OCI-LY7 (cell line): ENCODE measurements at regions not wholly inside any gene's neighbourhood (a gene's known extent, or its start where the extent isn't known, plus 50 kb on each side); places are given as distances from the start of the nearest gene placed in this dataset.
A peak's percentile ranks its signal among the peaks of the same experiment; 100 is the strongest.

Experiments used
- BruUV-seq: library from RNA; stranded (reverse); fragments of 400-500 nt; replicated peaks from 2 replicates; lab custom pipeline; 2021; lab: Mats Ljungman, UMichigan
- CTCF ChIA-PET: fragments of 300-600 bp; sonication (Branson Sonifier 250); formaldehyde crosslinking; loops from one replicate; lab custom pipeline; 2022; ENCODE audit warnings: antibody characterized with exemption; ENCODE audit not compliant: unreplicated experiment; lab: Charles Lee
- POLR2A ChIA-PET: fragments of 300-600 bp; sonication (Branson Sonifier 250); formaldehyde crosslinking; loops from one replicate; lab custom pipeline; 2022; ENCODE audit warnings: antibody characterized with exemption; lab: Charles Lee
- DNase-seq: peaks from one replicate; pipeline ENCODE4 v3.0.0-alpha.2; 2015; ENCODE audit warnings: low spot score
- H2AFZ ChIP-seq: fragments of 200-600 bp; sonication (generic), shearing (Covaris generic); 2 replicates; pipeline ENCODE4 v1.6.1; 2014; ENCODE audit warnings: mild to moderate bottlenecking, antibody characterized with exemption, low read length, moderate library complexity
- H3K27ac ChIP-seq: fragments of 200-600 bp; sonication (generic); 2 replicates; pipeline ENCODE4 v1.5.1; 2014; ENCODE audit warnings: mixed run types, low read depth, mild to moderate bottlenecking, moderate library complexity, low read length, inconsistent platforms; ENCODE audit not compliant: poor library complexity, severe bottlenecking
- H3K36me3 ChIP-seq: fragments of 200-600 bp; sonication (generic); 2 replicates; pipeline ENCODE4 v1.6.1; 2014; ENCODE audit warnings: mild to moderate bottlenecking, antibody characterized with exemption, low read length, moderate library complexity, mixed read lengths; ENCODE audit not compliant: insufficient read depth
- H3K4me1 ChIP-seq: fragments of 200-600 bp; sonication (generic); 2 replicates; pipeline ENCODE4 v1.5.1; 2014; ENCODE audit warnings: mild to moderate bottlenecking, low read length; ENCODE audit not compliant: insufficient read depth, poor library complexity, severe bottlenecking
- H3K4me2 ChIP-seq: fragments of 200-600 bp; sonication (generic); 2 replicates; pipeline ENCODE4 v1.6.1; 2014; ENCODE audit warnings: mild to moderate bottlenecking, low read length
- H3K4me3 ChIP-seq: fragments of 200-600 bp; sonication (generic); 2 replicates; pipeline ENCODE4 v1.5.1; 2014; ENCODE audit warnings: mild to moderate bottlenecking, low read depth, low read length; ENCODE audit not compliant: poor library complexity, severe bottlenecking
- H3K79me2 ChIP-seq: fragments of 200-600 bp; sonication (generic); 2 replicates; pipeline ENCODE4 v1.6.1; 2016; ENCODE audit warnings: low read depth, mild to moderate bottlenecking, low read length, moderate library complexity, mixed read lengths; ENCODE audit not compliant: insufficient read depth
- H3K9me2 ChIP-seq: fragments of 200-600 bp; sonication (generic); 2 replicates; pipeline ENCODE4 v1.6.1; 2016; ENCODE audit warnings: mild to moderate bottlenecking, low read length, mixed read lengths; ENCODE audit not compliant: insufficient read depth
- H3K9me3 ChIP-seq: fragments of 200-600 bp; sonication (generic); 2 replicates; pipeline ENCODE4 v1.6.1; 2014; ENCODE audit warnings: mild to moderate bottlenecking, mixed run types, low read length, mixed read lengths
- H4K20me1 ChIP-seq: fragments of 200-600 bp; sonication (generic); 2 replicates; pipeline ENCODE4 v1.6.1; 2014; ENCODE audit warnings: mild to moderate bottlenecking, antibody characterized with exemption, low read length, moderate library complexity, mixed read lengths; ENCODE audit not compliant: insufficient read depth
- CTCF ChIP-seq: fragments of 200-600 bp; sonication (generic); conservative IDR thresholded peaks from 2 replicates; pipeline ENCODE4 v1.5.1; 2014; ENCODE audit warnings: mild to moderate bottlenecking, antibody characterized with exemption, low read length, moderate library complexity, mixed read lengths
- EZH2phosphoT487 ChIP-seq: fragments of 200-600 bp; sonication (generic); IDR thresholded peaks from 2 replicates; pipeline ENCODE4 v1.6.1; 2018; ENCODE audit warnings: low read depth, borderline replicate concordance, mild to moderate bottlenecking, mixed run types, antibody characterized with exemption, low read length, moderate library complexity, mixed read lengths
- intact Hi-C: fragments of 100-400 bp; cut with micrococcal nuclease; formaldehyde crosslinking; loops from one replicate; pipeline ENCODE4 v1.10.0; 2022; ENCODE audit not compliant: unreplicated experiment

GRCh38 chr6:144339859-144340452, 54.8 kb downstream of the UTRN start:
- Histone ChIP-seq H3K4me3 (no peak overlapping the region), H3K4me2 (no peak overlapping the region), H3K79me2 (no peaks in the 10 kb centered on the region), H4K20me1 (no peaks in the 10 kb centered on the region), H3K9me2 (no peaks in the 10 kb centered on the region), H2AFZ (no peak overlapping the region), H3K4me1 (peaks cover 61% of the 10 kb centered on the region), H3K36me3 (no peaks in the 10 kb centered on the region), H3K9me3 (no peaks in the 10 kb centered on the region), H3K27ac (no peak overlapping the region)
- BruUV-seq: no TSS peak
- DNase-seq: no peak
- intact Hi-C loops: loop anchor here (5.0 to 10.0 kb wide), 4 partner anchors 123 to 885 kb away; partner anchors contain the start of genes ADAT2, PEX3 and SF3B5
- CTCF ChIA-PET: no interaction called here
- TF ChIP-seq EZH2phosphoT487 (no peak), CTCF (no peak)
- POLR2A ChIA-PET: interaction anchor here (0.5 to 0.6 kb wide), 2 partner anchors 116 to 601 kb away, joined by 3 read pairs; no protein-coding TSS in a partner anchor

DNA sequence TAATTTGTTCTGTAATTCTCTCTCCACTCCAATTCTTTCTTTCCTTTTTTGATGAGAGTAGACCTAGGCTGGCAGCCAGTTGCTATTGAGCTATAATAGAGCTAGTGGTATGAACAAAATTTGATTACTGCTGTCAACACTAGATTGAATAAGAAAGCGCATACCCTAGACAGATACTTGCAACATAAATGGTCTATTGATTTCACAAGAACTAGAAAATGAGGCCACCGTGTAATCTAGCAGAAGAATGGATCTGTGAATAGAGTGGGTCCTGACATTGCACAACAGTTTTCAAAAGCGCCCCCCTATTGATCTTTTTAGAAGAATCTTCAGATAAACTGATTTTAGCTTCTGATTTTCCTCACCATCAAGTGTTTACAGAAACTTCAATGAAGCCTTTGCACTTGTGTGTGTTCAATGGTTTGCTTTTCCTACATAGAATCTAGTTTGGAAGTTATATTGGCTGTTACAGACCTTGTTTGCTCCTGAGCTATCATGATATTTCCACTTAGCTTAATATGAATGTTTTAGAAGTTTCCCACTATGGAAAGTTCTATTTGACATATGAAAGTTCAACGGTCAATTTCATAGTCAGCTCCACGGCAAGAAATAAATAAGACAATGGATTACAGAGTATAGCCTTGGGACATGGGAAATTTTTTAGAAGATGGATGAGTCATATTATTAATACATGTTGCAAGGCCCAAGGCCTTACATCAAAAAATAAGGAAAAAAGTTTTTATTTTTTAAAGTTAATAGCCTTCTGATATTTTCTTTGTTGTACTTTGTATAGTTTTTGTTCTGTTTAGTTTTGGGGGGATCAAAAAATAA, 55.6 kb downstream of the UTRN start:
- TF ChIP-seq EZH2phosphoT487: no peak
- no peak for TF ChIP-seq CTCF
- Histone ChIP-seq H3K9me2 (no peaks in the 10 kb centered on the region), H3K27ac (no peak overlapping the region), H3K79me2 (no peaks in the 10 kb centered on the region), H4K20me1 (no peaks in the 10 kb centered on the region), H3K4me2 (peak overlapping the region; percentile 55), H3K4me3 (no peak overlapping the region), H3K4me1 (peaks cover 53% of the 10 kb centered on the region), H3K9me3 (no peaks in the 10 kb centered on the region), H2AFZ (no peak overlapping the region), H3K36me3 (no peaks in the 10 kb centered on the region)
- CTCF ChIA-PET: no interaction called here
- no TSS peak for BruUV-seq
- DNase-seq: no peak
- POLR2A ChIA-PET: interaction anchor here (0.6 kb wide), 1 partner anchor 602 kb away, joined by 3 read pairs; no protein-coding TSS in a partner anchor
- intact Hi-C loops: loop anchor here (5.0 to 10.0 kb wide), 3 partner anchors 123 to 886 kb away; partner anchors contain the start of genes ADAT2, PEX3 and SF3B5
